Activated CD4-positive, alpha-beta T cell treated with anti-CD3 and anti-CD28 coated beads, Interleukin-2, Interleukin-4, amounts not matched to agents 100 ng/mL and 50 ng/mL, durations not matched to agents 16 hours and 8 hours (primary cell): ENCODE measurements at regions not wholly inside any gene's neighbourhood (a gene's known extent, or its start where the extent isn't known, plus 50 kb on each side); places are given as distances from the start of the nearest gene placed in this dataset.
"Not testable (repeated sequence)": the region's sequence is repeated elsewhere in the genome, so short reads cannot be mapped to it uniquely, and the experiment has no call there.

Experiments used
- DNase-seq: peaks from one replicate; pipeline ENCODE4 v3.0.0-alpha.2; 2020; ENCODE audit warnings: low spot score

- no peak for DNase-seq
These were observed 76.3 kb upstream of the C7orf33 start for GRCh38 chr7:148514236-148514635.

GRCh38 chr7:148515237-148515636 is 75.3 kb upstream of the C7orf33 start:
- DNase-seq, result no peak

- DNase-seq, result no peak
These were observed 74.6 kb upstream of the C7orf33 start for GRCh38 chr7:148515728-148516695.

- not testable (repeated sequence) for DNase-seq
These were observed 71.2 kb upstream of the C7orf33 start for GRCh38 chr7:148519386-148519785.

GRCh38 chr7:148521271-148521670 is 69.3 kb upstream of the C7orf33 start:
- DNase-seq, result no peak

- DNase-seq, result no peak
These were observed 67.0 kb upstream of the C7orf33 start for GRCh38 chr7:148523550-148523949.

GRCh38 chr7:148524479-148525224 is 65.9 kb upstream of the C7orf33 start:
- no peak for DNase-seq

- DNase-seq, result peak; percentile 90
These were observed 62.8 kb upstream of the C7orf33 start for GRCh38 chr7:148527717-148528168.

GRCh38 chr7:148535217-148535616 is 55.3 kb upstream of the C7orf33 start:
- DNase-seq, result peak; percentile 39

- DNase-seq, result no peak
These were observed 53.1 kb upstream of the C7orf33 start for GRCh38 chr7:148537435-148537834.

GRCh38 chr7:148540041-148540738 is 50.4 kb upstream of the C7orf33 start:
- DNase-seq, result no peak
